GM21526 (cell line): ENCODE measurements at regions not wholly inside any gene's neighbourhood (a gene's known extent, or its start where the extent isn't known, plus 50 kb on each side); places are given as distances from the start of the nearest gene placed in this dataset.
"Not testable (repeated sequence)": the region's sequence is repeated elsewhere in the genome, so short reads cannot be mapped to it uniquely, and the experiment has no call there.

Experiments used
- ATAC-seq: cut with Tn5 transposase; IDR thresholded peaks from one replicate; pipeline ENCODE4 v1.9.1; 2021; ENCODE audit warnings: moderate library complexity; ENCODE audit not compliant: unreplicated experiment, low FRiP score

- ATAC-seq: no peak
Measured at GRCh38 chr12:127579446-127579845, 687.5 kb upstream of the TMEM132C start.

DNA sequence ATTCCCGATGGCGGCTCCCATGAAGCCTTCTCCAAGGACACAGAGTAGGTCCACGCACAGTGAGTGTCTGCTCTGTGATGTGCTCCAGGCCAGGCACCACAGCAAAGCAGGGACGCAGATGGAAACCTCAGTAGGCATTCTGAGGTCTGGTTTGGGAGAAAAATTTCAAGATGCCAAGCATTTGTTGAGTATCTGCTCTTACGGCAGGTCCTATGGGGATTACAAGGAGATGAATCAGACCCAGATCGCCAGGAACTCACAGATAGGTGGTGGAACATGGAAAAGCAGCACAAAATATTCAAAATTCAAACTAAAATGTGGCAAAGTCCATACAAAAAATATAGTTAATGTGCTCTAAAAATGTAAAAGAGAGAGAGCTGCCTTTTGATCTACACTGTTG, 684.9 kb upstream of the TMEM132C start:
- no peak for ATAC-seq

- no peak for ATAC-seq
Measured at GRCh38 chr12:127583041-127583440, 683.9 kb upstream of the TMEM132C start.

DNA sequence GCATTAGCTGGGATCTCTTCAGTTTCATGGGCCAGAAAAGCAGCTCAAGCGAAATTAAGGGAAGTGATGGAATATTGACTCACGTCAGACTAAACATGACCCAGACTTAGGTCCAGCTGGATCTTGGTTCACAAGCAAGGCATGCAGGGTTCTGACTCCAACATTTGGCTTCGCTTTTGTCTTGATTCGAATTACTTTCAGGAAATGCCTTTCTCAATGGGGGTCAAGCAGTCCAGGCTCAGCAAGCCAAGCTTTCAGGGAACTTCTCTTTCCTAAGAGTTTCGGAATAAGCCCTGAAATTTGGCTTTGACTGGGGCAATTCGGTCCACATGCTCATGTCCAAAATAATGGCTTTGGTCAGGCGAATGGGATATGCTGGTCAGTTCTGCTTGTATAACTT, 678.7 kb upstream of the TMEM132C start:
- no peak for ATAC-seq

DNA sequence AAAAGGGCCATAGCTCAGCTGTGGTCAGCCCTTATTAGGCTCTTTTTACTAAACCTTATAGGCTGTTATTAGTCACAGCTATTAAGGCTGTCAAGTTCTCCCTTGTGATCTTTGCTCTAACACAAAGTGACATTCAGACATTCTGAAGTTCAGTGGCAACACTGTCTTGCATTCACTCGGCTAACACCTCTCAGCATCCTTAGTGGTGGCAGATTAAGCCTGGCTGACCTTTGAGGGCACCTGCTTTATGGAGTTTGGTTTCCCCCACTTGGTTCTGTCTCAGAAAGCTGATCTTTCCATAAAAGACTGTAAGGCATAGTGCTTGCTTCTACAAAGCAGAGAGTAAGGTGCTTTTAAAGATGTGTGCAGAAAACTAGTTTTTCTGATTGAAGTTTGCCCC, 677.4 kb upstream of the TMEM132C start:
- no peak for ATAC-seq

GRCh38 chr12:127590868-127591267, 676.1 kb upstream of the TMEM132C start:
- no peak for ATAC-seq

- no peak for ATAC-seq
Measured at GRCh38 chr12:127592245-127592644, 674.7 kb upstream of the TMEM132C start.

- no peak for ATAC-seq
Measured at GRCh38 chr12:127594351-127594970, 672.5 kb upstream of the TMEM132C start.

- ATAC-seq: no peak
Measured at GRCh38 chr12:127595506-127595905, 671.5 kb upstream of the TMEM132C start.

- no peak for ATAC-seq
Measured at GRCh38 chr12:127596891-127597290, 670.1 kb upstream of the TMEM132C start.

DNA sequence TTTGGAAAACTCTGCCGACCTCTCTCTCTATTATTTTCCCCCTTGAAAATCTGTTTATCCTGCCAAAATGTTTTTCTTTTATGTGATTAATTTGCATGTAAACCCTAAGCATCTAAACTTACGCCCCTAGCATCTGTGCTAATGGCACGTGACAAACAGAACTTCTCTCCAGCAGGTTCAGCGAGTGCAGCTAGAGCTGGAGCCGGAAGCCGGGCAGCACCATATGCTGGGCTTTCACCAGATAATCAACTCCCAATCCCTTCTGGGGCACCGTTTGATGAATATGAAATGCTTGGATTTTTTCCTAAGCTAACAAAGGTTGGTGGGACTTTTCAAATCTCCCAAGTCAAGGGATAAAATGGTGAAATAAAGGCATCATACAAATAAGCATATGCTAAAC, 667.5 kb upstream of the TMEM132C start:
- no peak for ATAC-seq

GRCh38 chr12:127600211-127600610, 666.8 kb upstream of the TMEM132C start:
- ATAC-seq: no peak

- ATAC-seq: no peak
Measured at GRCh38 chr12:127606476-127607015, 660.4 kb upstream of the TMEM132C start.

DNA sequence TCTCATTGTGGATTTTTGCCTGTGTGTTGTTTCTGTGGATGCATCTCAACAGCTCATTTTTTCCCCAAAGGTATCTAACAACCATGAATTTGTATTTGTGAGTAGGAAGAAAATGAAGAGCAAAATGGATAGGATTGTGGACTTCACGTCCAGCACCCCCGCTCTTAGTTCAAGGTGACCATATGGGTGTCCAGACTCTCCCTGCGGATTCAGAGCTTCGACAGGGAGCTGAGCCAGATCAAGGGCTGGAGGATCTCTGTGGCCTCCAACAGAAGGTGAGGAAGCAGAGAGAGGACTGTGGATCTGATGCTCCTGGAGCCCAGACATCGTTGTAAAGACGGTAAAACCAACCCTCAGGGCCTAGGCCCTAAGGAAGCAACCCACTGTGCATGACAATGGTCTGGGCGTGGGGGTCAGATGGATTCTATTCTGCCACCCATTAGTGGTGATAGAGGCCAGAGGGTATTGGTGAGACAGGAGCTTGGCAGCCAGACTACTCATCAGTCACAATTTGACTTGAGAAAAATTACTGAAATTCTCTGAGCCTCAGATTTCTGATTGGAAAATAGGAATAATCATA, 659.7 kb upstream of the TMEM132C start:
- no peak for ATAC-seq

DNA sequence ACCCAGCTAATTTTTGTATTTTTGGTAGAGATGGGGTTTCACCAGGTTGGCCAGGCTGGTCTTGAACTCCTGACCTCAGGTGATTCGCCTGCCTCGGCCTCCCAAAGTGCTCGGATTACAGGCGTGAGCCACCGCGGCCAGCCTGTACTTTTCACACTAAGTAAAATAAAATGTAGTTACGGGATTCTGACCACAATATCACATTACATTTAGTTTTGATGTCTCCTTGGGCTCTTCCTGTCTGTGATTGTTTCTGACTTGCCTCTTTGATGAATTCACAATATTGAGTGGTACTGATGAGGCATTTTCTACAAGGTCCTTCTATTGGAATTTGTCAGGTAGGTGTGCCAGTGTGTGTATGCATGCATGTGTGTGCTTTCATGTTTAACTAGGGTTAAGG, 658.6 kb upstream of the TMEM132C start:
- ATAC-seq: not testable (repeated sequence)

GRCh38 chr12:127613056-127613455, 653.9 kb upstream of the TMEM132C start:
- no peak for ATAC-seq

- no peak for ATAC-seq
Measured at GRCh38 chr12:127619869-127620734, 646.9 kb upstream of the TMEM132C start.

DNA sequence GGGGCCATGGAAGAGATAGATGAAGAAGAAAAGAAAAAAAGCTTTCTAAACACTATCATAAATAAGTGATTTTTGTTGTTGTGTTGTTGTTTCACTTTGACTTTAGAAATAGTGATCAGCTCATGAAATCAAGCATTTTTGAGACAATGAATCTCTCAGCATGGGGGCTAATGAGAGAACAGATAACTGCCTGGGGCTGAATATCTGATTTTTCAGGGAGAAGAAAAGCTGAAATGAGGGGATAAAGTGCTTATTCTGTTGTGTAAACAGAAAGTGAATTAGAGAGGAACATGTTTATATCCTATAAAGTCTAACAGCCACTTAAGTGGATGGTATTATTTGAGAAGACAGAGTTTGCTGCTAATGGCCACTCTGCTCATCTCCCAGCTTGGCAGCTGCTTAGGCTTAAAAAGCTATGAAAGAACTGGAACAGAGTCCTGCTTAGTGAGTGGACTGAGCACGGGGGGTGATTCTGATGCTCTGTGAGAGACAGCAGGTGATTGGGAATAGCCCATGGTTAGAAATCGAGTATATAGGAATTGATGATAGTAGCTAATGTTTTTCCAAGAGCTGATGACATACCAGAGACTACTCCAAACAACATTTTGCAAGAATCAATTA, 646.1 kb upstream of the TMEM132C start:
- no peak for ATAC-seq

- no peak for ATAC-seq
Measured at GRCh38 chr12:127621366-127621765, 645.6 kb upstream of the TMEM132C start.

- ATAC-seq: no peak
Measured at GRCh38 chr12:127623362-127623761, 643.6 kb upstream of the TMEM132C start.

DNA sequence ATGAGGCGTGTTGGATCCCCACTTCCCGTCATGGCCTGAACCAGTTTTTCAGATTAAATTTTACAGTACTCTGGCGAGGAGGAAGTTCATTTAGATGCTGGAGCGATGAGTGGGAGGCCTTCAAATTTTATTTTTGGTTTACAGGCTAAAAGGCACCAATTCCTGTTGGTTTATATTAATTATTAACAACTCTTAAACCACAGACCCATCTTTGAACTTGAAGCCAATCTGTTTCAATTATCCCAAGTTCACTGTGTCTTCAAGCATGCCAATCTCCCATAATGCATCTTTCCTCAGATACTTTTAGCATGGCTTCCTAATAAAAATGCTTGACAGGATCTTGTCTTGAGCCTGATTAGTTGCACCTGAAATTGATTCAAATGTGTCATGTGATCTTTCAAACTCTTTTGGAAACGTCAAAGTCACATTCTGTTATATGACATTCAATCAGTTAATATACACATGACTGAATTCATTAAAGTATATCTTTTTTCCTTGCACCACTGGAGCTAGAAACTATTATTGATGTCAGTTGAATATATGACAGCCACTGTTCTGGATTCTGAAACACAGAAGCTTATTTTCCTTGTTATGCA, 641.7 kb upstream of the TMEM132C start:
- ATAC-seq: no peak
